ENCODE measurements at regions not wholly inside any gene's neighbourhood (a gene's known extent, or its start where the extent isn't known, plus 50 kb on each side); places are given as distances from the start of the nearest gene placed in this dataset.

DNA sequence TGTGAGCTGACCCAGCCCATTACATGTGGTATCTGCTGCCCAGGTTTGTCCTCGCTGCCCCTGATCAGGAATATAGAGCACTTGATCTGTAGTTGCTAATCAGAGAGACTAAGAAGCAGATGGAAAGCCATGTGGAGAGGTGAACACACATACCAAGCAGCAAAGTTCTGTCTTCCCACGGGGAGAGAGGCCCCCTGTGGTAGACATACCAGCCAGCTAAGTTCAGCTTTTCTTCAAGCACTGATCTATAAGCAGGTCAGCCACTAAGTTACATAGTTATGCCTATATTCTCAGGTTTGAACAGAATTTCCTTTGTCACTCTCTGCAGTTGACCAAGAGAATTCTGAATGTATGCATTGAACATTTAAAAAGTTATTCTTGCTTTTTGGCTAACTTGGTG is 76.4 kb downstream of the DDX3Y start:
- no peak for DNase-seq

DNA sequence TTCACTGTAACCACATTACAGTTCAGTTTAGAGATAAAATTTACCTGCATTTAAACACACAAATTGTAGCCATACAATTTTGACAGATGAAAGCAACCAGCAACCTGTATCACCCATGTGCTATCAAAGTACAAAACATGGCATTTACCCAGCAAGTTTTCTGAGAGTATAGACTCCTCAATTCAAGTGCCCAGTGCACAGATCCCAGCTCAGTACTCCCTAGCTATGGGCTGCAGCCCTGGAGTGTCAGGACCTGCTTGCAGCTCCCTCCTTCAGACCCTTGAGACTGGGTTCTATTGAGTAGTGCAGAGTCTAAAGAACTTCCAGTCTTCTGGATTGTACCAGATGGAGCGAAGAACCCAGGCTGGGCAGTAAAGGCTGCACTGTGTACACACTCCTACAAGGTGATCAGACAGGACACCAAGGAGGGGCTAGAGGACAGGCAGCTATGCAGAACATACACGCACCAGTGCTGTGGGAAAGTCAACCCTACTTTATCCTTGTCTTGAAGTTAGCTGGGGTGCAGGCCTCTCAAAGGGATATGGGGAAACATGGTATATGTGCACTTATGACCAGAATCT is 77.7 kb downstream of the DDX3Y start:
- DNase-seq: no peak

DNA sequence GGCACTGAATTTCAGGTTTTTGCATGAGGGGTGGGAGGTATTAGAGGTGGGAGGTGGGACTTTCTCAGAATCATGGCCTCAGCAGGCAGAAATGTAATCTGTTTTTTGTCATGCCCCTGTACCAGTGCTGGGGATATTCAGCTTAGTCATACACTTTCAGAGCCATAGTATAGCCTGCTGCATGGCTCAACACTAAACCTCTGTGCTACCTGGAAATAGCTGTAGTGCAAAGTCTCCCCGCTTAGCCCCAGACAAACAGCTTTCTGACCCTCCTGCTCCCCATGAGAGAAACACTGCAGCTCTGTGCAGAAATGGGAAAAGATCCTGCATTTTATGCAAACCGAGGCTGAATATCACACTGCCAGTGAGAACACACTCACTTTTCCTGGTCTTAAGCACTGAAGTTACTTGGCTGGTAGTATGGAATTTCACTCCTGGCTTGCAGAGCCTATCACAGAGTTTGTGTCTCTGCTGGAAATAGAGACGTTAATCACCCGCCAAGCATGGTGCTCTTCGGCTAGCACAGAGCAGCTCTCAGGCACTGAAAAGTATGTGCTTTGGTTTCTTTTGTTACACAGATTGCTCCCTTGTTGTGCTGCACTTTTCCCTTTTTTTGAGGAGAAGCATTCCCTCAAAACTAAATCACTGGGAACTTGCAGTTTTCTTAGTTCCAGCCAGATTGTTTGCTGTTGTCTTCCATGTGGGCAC is 80.1 kb downstream of the DDX3Y start:
- no peak for DNase-seq

DNA sequence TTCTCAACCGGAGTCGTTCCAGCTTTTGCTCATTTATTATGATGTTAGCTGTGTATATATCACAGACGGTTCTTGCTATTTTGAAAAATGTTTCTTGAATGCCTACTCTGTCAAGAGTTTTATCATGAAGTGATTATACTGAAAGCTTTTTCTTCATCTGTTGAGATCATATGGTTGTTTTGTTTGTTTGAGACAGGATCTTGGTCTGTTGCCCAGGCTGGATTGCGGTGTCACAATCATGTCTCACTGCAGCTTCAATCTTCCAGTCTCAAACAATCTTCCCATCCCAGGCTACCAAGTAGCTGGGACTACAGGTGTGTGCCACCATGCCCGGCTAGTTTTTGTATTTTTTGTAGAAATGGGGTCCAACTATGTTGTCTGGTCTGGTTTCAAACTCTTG is 112.8 kb downstream of the DDX3Y start:
- DNase-seq: no peak

DNA sequence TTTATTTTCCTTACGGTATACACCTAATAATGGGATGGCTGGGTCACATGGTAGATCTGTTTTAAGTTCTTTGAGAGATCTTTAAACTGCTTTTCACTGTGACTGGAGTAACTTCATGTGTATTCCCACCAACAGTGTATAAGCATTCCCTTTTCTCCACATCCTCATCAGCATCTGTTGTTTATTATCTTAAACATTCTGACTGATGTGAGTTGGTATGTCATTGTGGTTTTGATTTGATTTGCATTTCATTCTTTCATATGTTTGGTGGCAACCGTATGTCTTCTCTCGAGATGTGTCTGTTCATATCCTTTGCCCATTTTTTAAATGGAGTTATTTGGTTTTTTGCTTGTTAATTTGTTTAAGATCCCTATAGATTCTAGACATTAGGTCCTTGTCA is 114.8 kb downstream of the DDX3Y start:
- DNase-seq: no peak

DNA sequence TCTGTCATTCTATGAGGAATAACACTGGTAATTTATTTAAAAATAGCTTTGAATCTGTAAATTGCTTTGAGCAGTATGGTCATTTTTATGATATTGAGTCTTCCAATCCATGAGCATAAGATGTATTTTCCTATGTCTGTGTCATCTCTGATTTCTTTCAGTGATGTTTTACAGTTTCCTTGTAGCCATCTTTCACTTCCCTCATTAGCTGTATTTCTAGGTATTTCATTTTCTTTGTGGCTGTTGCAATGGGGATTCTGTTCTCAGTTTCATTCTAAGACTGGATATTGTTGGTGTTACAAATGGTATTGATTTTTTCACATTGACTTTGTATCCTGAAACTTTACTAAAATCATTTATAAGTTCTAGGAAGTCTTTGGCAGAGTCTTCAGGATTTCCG is 116.2 kb downstream of the DDX3Y start:
- DNase-seq: no peak

DNA sequence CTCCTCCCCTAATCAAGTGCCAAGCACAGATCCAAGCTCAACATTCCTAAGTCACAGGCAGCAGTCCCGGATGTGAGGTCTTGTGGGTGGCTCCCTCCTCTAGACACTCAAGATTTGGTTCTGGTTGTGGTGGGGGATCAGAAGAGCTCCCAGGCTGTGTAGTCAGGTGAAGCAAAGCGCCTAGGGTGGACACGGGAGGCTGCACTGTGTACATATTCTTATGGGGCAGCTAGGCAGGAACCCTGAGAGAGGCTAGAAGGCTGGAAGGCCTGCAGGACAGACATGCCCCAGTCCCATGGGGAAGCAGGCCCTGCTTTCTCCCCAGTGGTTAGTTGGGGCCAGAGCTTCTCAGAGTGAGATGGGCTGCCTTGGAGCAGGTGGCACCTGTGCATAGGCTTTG is 118.9 kb downstream of the DDX3Y start:
- DNase-seq: no peak

DNA sequence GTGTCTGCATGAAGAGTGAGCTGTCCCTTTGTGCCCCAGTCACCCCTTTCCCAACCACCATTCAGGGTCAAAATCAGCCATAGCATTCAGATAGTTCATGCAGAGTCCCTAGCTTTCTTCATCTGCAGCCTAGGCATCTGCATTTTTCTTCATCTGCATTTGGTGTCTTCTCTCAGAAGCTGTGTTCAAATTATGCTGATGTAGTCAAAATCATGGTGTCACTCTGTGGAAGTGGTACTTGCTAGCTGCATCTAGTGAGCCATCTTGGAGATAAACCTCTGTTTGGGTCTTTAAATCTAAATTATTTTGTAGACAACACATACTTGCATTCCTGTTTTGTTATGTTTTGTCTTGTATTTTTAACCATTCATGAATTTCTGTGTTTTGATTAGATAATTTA is 119.8 kb downstream of the DDX3Y start:
- no peak for DNase-seq

DNA sequence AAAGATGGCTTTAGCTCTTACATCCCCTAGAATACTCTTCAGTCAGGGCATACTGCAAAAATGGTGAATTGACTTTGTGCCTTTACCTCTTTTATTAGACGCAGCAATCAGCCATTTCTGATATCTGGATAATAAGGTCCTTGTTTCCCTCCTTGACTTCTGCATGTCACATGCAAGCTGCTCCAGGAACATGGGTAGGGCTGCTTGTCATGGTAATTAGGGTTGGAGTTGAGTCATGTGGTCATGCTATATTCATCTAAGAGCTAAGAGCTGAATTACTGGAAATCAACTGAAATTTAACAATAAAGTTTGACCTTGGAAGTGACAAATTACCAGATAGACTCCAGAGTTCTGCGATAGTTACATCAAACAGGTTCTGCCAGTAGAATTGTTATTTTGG is 122.2 kb downstream of the DDX3Y start:
- no peak for DNase-seq

DNA sequence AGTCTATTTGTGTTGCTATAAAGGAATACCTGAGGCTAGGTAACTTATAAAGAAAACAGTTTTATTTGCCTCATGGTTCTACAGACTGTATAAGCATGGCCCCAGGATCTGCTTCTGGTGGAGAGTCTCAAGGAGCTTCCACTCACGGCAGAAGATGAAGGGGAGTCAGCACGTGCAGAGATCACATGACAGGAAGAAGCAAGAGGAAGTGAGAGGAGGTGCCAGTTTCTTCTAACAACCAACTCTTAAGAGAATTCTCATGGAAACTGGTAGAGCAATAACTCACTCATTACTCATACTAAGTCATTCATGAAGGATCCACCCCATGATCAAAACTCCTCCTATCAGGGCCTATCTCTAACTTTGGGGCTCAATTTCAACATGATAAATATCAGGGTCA is 135.6 kb downstream of the DDX3Y start:
- peak; percentile 1 for DNase-seq

DNA sequence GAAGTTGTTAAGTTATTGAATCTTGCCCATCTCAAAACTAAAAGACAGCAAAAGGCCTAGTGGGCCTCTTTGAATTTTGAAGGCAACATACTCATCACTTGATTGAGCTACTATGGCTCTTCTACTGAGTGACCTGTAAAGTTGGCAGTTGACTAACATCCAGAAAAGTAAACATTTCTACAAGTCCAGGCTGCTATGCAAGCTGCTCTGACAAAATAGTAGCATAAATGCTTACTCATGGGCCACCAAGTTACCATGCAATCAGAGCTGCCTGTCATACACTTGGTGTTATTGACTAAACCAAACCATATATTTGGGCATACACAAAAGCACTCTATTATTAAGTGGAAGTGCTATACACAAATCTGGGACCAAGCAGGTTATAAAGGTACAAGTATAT is 148.8 kb downstream of the DDX3Y start:
- DNase-seq: no peak

DNA sequence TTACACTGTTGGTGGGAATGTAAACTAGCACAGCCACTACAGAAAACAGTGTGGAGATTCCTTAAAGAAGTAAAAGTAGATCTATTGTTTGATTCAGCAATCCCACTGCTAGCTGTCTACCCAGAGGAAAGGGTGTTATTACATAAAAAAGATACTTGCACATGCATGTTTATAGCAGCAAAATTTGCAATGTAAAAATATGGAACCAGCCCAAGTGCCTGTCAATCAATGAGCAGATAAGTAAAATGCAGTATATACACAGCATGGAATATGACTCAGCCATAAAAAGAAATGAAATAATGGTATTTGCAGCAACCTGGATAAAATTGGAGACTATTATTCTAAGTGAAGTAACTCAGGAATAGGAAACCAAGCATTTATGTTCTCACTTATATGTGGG is 161.7 kb downstream of the DDX3Y start:
- DNase-seq: no peak

DNA sequence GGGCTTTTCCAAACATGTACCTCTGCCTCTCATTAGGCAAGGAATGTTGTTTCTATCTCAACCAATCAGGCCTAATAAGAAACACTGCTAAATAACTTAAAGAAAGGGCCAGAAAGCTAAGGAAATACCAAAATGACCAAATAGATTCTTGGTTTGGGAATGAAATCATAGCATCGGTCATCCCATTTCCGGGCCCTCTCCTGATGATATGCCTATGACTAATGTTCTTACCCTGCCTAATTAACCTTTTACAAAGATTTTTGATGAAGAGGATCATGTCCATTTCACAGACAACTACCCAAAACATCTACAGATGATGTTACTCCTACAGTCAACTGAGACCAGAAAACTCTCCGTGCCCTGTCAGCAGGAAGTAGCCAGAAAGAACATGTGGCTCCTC is 164.0 kb downstream of the DDX3Y start:
- no peak for DNase-seq

DNA sequence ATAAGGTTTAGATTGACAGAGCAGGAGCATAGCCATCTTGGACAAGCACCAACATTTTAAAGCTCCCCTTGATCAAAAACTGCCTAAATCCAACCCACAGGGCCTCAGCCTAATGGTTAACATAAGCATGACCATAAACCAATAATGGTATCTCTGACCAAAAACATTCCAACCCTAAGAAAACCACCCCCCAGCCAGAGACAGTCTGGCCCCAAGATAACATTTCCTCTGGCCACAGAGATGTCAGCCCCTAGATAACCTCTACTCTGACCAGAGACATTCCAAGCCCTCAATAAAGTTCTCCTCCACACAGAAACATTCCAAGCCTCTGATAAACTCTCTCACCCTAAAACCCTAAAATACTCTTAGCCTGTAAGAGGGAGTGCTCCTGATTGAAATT is 164.4 kb downstream of the DDX3Y start:
- no peak for DNase-seq

DNA sequence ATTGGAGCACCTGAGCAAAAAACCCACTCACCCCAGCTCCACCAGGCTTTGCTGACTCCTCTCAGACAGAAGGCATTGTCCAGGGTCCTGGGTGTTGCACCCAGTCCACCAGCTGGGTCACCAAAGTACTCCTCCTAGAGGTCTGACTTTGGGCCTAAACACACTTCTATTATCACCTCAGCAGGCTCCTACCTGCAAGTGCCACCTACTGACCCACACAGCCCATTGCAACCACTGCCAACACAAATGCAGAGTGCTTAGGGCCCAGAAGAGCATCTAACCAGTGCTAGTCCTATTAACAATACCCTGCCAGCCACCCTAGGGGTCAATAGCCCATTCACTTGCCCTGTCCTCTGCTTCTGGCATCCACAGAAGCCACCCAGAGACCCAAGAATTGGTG is 178.1 kb downstream of the DDX3Y start:
- DNase-seq: no peak

DNA sequence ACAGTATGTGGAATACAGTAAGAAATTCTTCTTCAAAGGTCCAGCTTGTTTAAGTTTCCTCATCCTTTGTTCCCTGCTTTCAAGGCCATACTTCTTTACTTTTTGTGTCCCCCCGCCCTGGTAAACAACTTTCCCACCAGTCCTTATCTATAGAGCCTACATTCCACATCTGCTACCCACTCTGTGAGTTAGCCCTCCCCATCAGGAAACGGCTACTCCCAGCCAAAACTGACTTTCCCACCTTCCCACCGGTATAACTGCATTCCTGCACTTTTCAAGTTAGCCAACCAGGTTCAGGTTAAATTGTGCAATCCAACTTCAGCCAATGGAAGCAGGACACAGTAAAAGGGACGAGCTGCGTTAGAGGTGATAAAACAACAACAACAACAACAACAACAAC is 186.9 kb downstream of the DDX3Y start:
- DNase-seq: no peak

DNA sequence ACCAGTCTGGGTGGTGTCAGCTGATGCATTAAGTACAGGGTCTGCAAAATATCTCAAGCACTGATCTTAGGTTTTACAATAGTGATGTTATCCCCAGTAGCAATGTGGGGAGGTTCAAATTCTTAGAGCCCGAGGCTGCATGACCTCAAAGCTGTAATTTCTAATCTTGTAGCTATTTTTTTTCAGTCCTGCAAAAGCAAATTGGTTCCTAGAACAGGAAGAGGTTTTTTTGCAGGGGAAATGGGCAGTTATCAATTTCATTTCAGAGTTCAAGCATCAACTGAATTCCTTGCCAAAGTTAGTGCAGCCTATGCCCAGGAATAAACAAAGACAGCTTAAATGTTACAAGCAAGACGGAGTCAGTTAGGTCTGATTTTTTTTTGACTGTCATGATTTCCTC is 188.3 kb downstream of the DDX3Y start:
- no peak for DNase-seq

DNA sequence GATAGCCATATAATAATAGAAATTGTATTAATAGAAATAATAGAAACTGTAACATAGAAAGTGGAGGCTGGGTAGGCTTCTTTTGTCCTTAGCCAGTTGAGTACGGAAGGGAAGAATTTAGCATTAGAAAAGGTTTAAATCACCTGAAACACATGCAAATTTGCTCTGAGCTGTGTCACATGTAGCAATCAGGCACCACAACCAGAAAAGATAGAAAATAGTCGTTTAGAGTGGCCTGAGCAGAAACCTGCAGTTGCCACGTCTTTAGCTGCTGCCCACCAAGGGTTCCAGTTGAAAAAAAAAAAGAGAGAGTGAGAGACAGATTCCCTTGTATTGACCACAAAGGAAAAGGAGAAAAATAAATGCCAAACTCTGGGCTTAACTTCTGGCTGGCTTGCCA is 188.8 kb downstream of the DDX3Y start:
- no peak for DNase-seq

DNA sequence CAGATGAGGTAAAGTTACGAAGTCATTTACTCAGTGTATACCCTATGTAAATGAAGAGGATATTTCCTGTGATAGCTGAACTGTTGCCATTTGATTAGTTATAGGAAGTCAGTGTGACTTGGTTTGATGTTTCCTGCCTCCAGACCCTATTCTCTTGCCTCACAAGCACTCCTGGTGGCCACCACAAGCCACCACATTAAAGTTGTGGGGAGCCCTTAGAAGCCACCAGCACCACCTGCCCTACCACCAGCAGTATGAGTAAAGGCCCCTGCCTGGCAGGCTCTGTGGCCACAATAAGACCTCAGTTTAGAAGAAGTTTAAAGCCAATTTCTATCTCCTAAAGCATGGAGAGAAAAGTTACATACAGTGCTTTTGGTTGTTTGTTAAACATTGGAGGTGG is 189.7 kb downstream of the DDX3Y start:
- DNase-seq: peak; percentile 22

DNA sequence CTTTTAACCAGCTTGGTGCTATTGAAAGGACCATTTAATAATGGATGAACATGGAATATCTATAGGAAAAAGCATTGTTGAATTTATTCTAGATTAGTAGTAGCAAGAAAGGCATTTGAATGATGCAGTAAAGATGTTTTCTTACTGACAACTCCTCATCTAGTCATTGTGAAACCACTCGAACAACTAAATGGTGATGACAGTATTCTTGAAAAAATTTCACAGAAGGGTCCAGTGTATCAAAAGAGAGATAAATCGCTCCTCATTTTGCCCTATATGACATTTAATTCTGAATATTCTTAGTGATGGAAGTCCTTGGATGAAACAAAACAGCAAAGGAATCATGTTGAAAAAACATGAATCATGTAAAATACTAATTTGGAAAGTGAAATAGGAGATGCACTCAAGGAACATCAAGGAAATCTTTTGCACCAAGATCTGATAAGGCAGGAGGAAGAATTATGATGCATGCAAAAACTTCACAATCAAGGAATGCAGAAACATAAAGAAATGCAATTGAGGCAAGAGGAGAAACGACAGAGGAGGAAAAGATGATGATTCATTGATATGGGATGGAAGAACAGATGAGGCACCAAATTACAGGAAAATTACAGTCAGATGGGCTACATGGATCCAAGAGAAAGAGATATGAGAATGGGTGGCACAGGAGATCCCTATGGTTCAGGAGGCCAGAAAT is 190.4 kb downstream of the DDX3Y start:
- no peak for DNase-seq

DNA sequence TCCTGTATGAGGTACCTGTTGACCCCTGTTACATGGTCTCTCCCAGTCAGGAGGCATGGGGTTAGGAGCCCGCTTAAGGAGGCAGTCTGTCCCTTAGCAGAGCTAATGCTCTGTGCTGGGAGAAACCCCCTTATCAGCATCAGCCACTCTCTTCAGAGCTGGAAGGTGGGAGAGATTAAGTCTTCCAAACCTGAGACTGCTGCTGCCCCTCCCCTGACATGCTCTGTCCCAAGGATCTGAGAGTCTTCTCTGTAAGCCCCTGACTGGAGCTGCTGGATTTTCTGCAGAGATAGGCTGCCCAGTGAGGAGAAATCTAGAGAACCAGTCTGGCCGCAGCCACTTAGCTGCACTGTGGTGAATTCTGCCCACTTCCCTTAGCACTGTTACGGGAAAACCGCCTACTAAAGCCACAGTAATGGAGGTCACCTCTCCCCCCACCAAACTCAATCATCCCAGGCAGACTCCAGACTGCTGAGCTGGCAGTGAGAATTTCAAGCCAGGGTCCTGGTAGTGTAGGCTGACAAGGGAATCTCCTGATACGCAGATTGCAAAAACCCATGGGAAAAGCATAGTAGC is 222.3 kb downstream of the DDX3Y start:
- no peak for DNase-seq

DNA sequence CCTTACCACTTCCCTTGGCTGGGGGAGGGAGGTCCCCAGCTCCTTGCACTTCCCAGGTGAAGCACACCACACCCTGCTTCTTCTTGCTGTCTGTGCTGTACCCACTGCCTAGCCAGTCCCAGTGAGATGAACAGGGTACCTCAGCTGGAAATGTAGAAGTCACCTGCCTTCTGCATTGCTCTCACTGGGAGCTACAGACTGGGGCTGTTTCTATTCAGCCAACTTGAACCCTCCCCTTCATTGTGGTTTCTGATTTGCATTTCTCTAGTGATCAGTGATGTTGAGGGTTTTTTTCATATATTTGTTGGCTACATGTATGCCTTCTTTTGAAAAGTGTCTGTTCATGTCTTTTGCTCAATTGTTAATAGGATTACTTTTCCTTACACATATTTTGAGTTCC is 222.8 kb downstream of the DDX3Y start:
- DNase-seq: no peak

DNA sequence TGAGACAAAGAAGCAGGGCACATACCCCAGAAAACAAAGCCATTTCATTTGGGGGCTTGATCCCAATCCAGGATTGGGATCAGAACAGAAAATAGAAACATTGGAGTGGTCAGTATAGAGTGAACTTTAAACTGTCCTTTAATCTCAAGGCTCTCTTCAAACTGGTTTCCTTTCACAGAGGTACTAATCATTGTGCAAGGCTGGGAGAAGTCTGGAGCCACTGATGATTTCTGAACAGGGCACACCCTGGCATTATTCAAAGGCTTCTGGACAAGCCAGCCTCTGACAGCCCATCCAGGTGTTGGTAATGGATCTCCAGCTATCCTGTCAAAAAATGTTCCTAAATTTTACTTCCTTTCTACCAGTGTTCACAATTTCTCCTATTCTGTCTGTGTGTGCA is 244.5 kb downstream of the DDX3Y start:
- no peak for DNase-seq

DNA sequence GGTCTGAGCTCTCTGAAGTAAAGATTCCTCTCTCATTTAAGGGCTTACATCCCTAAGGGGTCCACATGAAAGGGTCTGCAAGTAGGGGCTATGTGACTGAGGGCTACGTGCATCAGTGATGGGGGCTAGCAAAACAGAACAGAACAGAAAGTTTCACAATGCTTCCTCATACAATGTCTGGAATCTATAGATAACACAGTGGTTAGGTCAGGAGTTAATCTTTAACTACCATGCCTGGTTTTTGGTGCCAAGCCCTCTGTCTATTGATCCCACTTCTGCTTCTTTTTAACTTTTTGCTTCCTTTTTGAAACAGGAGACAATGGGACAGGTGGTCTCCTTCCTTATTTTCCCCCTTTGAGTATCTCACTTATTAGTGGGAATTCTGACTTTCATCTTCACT is 263.0 kb downstream of the DDX3Y start:
- no peak for DNase-seq

Data from stimulated activated CD4-positive, alpha-beta T cell treated with anti-CD3 and anti-CD28 coated beads, Interleukin-1b, Interleukin-23, amount 100 ng/mL, for 48 hours (primary cell).